PC-9 (cell line): ENCODE measurements at regions not wholly inside any gene's neighbourhood (a gene's known extent, or its start where the extent isn't known, plus 50 kb on each side); places are given as distances from the start of the nearest gene placed in this dataset.

Source experiments
- BruUV-seq: library from RNA; stranded (reverse); fragments of 400-500 nt; replicated peaks from 2 replicates; lab custom pipeline; 2021; lab: Mats Ljungman, UMichigan
- CTCF ChIA-PET: fragments of 300-600 bp; sonication (Branson Sonifier 250); formaldehyde crosslinking; loops from one replicate; lab custom pipeline; 2022; ENCODE audit warnings: antibody characterized with exemption; lab: Charles Lee
- POLR2A ChIA-PET: fragments of 300-600 bp; sonication (Branson Sonifier 250); formaldehyde crosslinking; loops from one replicate; lab custom pipeline; 2022; ENCODE audit warnings: antibody characterized with exemption; ENCODE audit not compliant: unreplicated experiment; lab: Charles Lee
- DNase-seq, 2 experiments: peaks; one replicate each; pipeline versions ENCODE4 v3.0.0 to v3.0.0-alpha.2; 2015 to 2022; ENCODE audit warnings: mixed read lengths in 1 of 2
- H2AFZ ChIP-seq: fragments of 200-600 bp; sonication (generic); 2 replicates; pipeline ENCODE4 v1.8.1; 2017; ENCODE audit warnings: antibody characterized with exemption
- H3F3A ChIP-seq: fragments of 200-600 bp; sonication (generic); 2 replicates; pipeline ENCODE4 v1.8.1; 2017; ENCODE audit warnings: antibody characterized with exemption, mild to moderate bottlenecking, low read depth; ENCODE audit not compliant: insufficient read depth
- H3K27ac ChIP-seq: fragments of 200-600 bp; sonication (generic); 2 replicates; pipeline ENCODE4 v1.6.1; 2016; ENCODE audit warnings: mixed run types
- H3K27me3 ChIP-seq: fragments of 200-600 bp; sonication (generic); 2 replicates; pipeline ENCODE4 v1.6.1; 2016; ENCODE audit warnings: low read depth, mixed run types; ENCODE audit not compliant: insufficient read depth
- H3K36me3 ChIP-seq: fragments of 200-600 bp; sonication (generic); 2 replicates; pipeline ENCODE4 v1.6.1; 2016; ENCODE audit warnings: low read depth, mixed run types
- H3K4me1 ChIP-seq: fragments of 200-600 bp; sonication (generic); replicated peaks from 2 replicates; pipeline ENCODE4 v1.6.1; 2016; ENCODE audit warnings: mixed run types; ENCODE audit not compliant: insufficient read depth
- H3K4me2 ChIP-seq: fragments of 200-600 bp; sonication (generic); 2 replicates; pipeline ENCODE4 v1.6.1; 2017; ENCODE audit warnings: mixed run types
- H3K4me3 ChIP-seq: fragments of 200-600 bp; sonication (generic); 2 replicates; pipeline ENCODE4 v1.6.1; 2016; ENCODE audit warnings: mixed run types
- H3K79me2 ChIP-seq: fragments of 200-600 bp; sonication (generic); 2 replicates; pipeline ENCODE4 v1.6.1; 2017; ENCODE audit warnings: low read depth, mixed run types
- H3K9me2 ChIP-seq: fragments of 200-600 bp; sonication (generic); 2 replicates; pipeline ENCODE4 v1.8.1; 2017; ENCODE audit warnings: mild to moderate bottlenecking; ENCODE audit not compliant: insufficient read depth
- H3K9me3 ChIP-seq: fragments of 200-600 bp; sonication (generic); 2 replicates; pipeline ENCODE4 v1.8.1; 2016; ENCODE audit warnings: low read depth; ENCODE audit not compliant: insufficient read depth
- H4K20me1 ChIP-seq: fragments of 200-600 bp; sonication (generic); 2 replicates; pipeline ENCODE4 v1.8.1; 2017; ENCODE audit not compliant: insufficient read depth
- CTCF ChIP-seq: fragments of 200-600 bp; sonication (generic); conservative IDR thresholded peaks from 2 replicates; pipeline ENCODE4 v1.6.1; 2017; ENCODE audit warnings: mixed run types, antibody characterized with exemption, mild to moderate bottlenecking, moderate library complexity
- EZH2 ChIP-seq: fragments of 200-600 bp; sonication (generic); IDR thresholded peaks from 2 replicates; pipeline ENCODE4 v1.8.0; 2017; ENCODE audit warnings: antibody characterized with exemption, low read depth
- intact Hi-C: fragments of 100-400 bp; cut with micrococcal nuclease; formaldehyde crosslinking; loops from one replicate; pipeline ENCODE4 v1.10.0; 2022; ENCODE audit not compliant: unreplicated experiment

GRCh38 chr16:6250511-6250910 is 1082.1 kb upstream of the RBFOX1 start:
- intact Hi-C loops = no loop called here
- H3K27me3 ChIP-seq = no peaks in the 10 kb centered on the region
- TF ChIP-seq EZH2 (no peak), CTCF (no peak)
- no peak overlapping the region for H3K4me2 ChIP-seq
- no peaks in the 10 kb centered on the region for H3K4me1 ChIP-seq
- no TSS peak for BruUV-seq
- DNase-seq = no peak
- no peak overlapping the region for H3K27ac ChIP-seq
- H2AFZ ChIP-seq = no peak overlapping the region
- no peak overlapping the region for H3K4me3 ChIP-seq
- ChIA-PET CTCF (no interaction called here), POLR2A (no interaction called here)
- H3K9me2 ChIP-seq = no peaks in the 10 kb centered on the region
- no peaks in the 10 kb centered on the region for H3F3A ChIP-seq
- H3K9me3 ChIP-seq = no peaks in the 10 kb centered on the region
- no peaks in the 10 kb centered on the region for H3K36me3 ChIP-seq
- H4K20me1 ChIP-seq = no peaks in the 10 kb centered on the region
- H3K79me2 ChIP-seq = no peaks in the 10 kb centered on the region

- no peaks in the 10 kb centered on the region for H3K27me3 ChIP-seq
- H2AFZ ChIP-seq = no peak overlapping the region
- intact Hi-C loops = no loop called here
- H3K9me2 ChIP-seq = no peaks in the 10 kb centered on the region
- ChIA-PET CTCF (no interaction called here), POLR2A (no interaction called here)
- no peaks in the 10 kb centered on the region for H3K9me3 ChIP-seq
- H3K36me3 ChIP-seq = no peaks in the 10 kb centered on the region
- no peak for DNase-seq
- BruUV-seq = no TSS peak
- H3K4me2 ChIP-seq = no peak overlapping the region
- no peak overlapping the region for H3K27ac ChIP-seq
- no peaks in the 10 kb centered on the region for H3F3A ChIP-seq
- H3K4me3 ChIP-seq = no peak overlapping the region
- H3K4me1 ChIP-seq = no peaks in the 10 kb centered on the region
- H3K79me2 ChIP-seq = no peaks in the 10 kb centered on the region
- TF ChIP-seq CTCF = no peak
- no peak for TF ChIP-seq EZH2
- H4K20me1 ChIP-seq = no peaks in the 10 kb centered on the region
Measured at GRCh38 chr16:6249863-6250262, 1082.8 kb upstream of the RBFOX1 start.

- Histone ChIP-seq H3K27me3 (no peaks in the 10 kb centered on the region), H3K4me3 (no peak overlapping the region), H3K36me3 (no peaks in the 10 kb centered on the region), H3K4me1 (no peaks in the 10 kb centered on the region), H3K79me2 (no peaks in the 10 kb centered on the region), H2AFZ (no peak overlapping the region), H4K20me1 (no peaks in the 10 kb centered on the region), H3K27ac (no peak overlapping the region), H3F3A (no peaks in the 10 kb centered on the region), H3K4me2 (no peak overlapping the region), H3K9me3 (no peaks in the 10 kb centered on the region), H3K9me2 (no peaks in the 10 kb centered on the region)
- TF ChIP-seq EZH2 = no peak
- TF ChIP-seq CTCF = no peak
- ChIA-PET POLR2A (interaction anchor here (0.6 kb wide), 1 partner anchor 1177 kb away, joined by 5 read pairs; no protein-coding TSS in a partner anchor), CTCF (no interaction called here)
- DNase-seq = no peak
- no TSS peak for BruUV-seq
- intact Hi-C loops = no loop called here
Measured at GRCh38 chr16:6248199-6248598, 1084.4 kb upstream of the RBFOX1 start.
